ENCODE measurements at regions not wholly inside any gene's neighbourhood (a gene's known extent, or its start where the extent isn't known, plus 50 kb on each side); places are given as distances from the start of the nearest gene placed in this dataset.

- H3K27me3 ChIP-seq (ENCODE audit: control insufficient read depth in 1 of 2, insufficient read depth in 2 of 2, low read length in 2 of 2), result no peaks in the 10 kb centered on the region
- H3K36me3 ChIP-seq (ENCODE audit: insufficient read depth, low read length), result no peaks in the 10 kb centered on the region
- no peak overlapping the region for H3K27ac ChIP-seq (ENCODE audit: low read depth, low read length)
- H3K4me1 ChIP-seq (ENCODE audit: insufficient read depth, low read length), result no peaks in the 10 kb centered on the region
- no peaks in the 10 kb centered on the region for H3K9me3 ChIP-seq (ENCODE audit: low read length)
- H3K9ac ChIP-seq (ENCODE audit: low read length), result no peak overlapping the region
- H3K4me3 ChIP-seq (ENCODE audit: low read depth in 1 of 2, low read length in 2 of 2), result no peak overlapping the region
Observed at GRCh38 chr2:62430146-62430545, 75.8 kb downstream of the TMEM17 start.

GRCh38 chr2:62427146-62427545 is 78.8 kb downstream of the TMEM17 start:
- no peak overlapping the region for H3K27ac ChIP-seq (ENCODE audit: low read depth, low read length)
- no peak overlapping the region for H3K9ac ChIP-seq (ENCODE audit: low read length)
- H3K4me1 ChIP-seq (ENCODE audit: insufficient read depth, low read length), result no peaks in the 10 kb centered on the region
- no peaks in the 10 kb centered on the region for H3K9me3 ChIP-seq (ENCODE audit: low read length)
- no peaks in the 10 kb centered on the region for H3K27me3 ChIP-seq (ENCODE audit: control insufficient read depth in 1 of 2, insufficient read depth in 2 of 2, low read length in 2 of 2)
- H3K4me3 ChIP-seq (ENCODE audit: low read depth in 1 of 2, low read length in 2 of 2), result no peak overlapping the region
- no peaks in the 10 kb centered on the region for H3K36me3 ChIP-seq (ENCODE audit: insufficient read depth, low read length)

GRCh38 chr2:62426154-62426912 is 79.7 kb downstream of the TMEM17 start:
- no peaks in the 10 kb centered on the region for H3K27me3 ChIP-seq (ENCODE audit: control insufficient read depth in 1 of 2, insufficient read depth in 2 of 2, low read length in 2 of 2)
- no peaks in the 10 kb centered on the region for H3K4me1 ChIP-seq (ENCODE audit: insufficient read depth, low read length)
- H3K9me3 ChIP-seq (ENCODE audit: low read length), result no peaks in the 10 kb centered on the region
- no peaks in the 10 kb centered on the region for H3K36me3 ChIP-seq (ENCODE audit: insufficient read depth, low read length)
- H3K4me3 ChIP-seq (ENCODE audit: low read depth in 1 of 2, low read length in 2 of 2), result no peak overlapping the region
- H3K27ac ChIP-seq (ENCODE audit: low read depth, low read length), result no peak overlapping the region
- H3K9ac ChIP-seq (ENCODE audit: low read length), result no peak overlapping the region

- H3K9ac ChIP-seq (ENCODE audit: low read length), result no peak overlapping the region
- H3K27ac ChIP-seq (ENCODE audit: low read depth, low read length), result no peak overlapping the region
- no peak overlapping the region for H3K4me3 ChIP-seq (ENCODE audit: low read depth in 1 of 2, low read length in 2 of 2)
- H3K9me3 ChIP-seq (ENCODE audit: low read length), result no peaks in the 10 kb centered on the region
- H3K27me3 ChIP-seq (ENCODE audit: control insufficient read depth in 1 of 2, insufficient read depth in 2 of 2, low read length in 2 of 2), result no peaks in the 10 kb centered on the region
- no peaks in the 10 kb centered on the region for H3K4me1 ChIP-seq (ENCODE audit: insufficient read depth, low read length)
- H3K36me3 ChIP-seq (ENCODE audit: insufficient read depth, low read length), result no peaks in the 10 kb centered on the region
Observed at GRCh38 chr2:62425684-62426083, 80.3 kb downstream of the TMEM17 start.

- no peaks in the 10 kb centered on the region for H3K4me1 ChIP-seq (ENCODE audit: insufficient read depth, low read length)
- no peaks in the 10 kb centered on the region for H3K27me3 ChIP-seq (ENCODE audit: control insufficient read depth in 1 of 2, insufficient read depth in 2 of 2, low read length in 2 of 2)
- no peak overlapping the region for H3K27ac ChIP-seq (ENCODE audit: low read depth, low read length)
- H3K9ac ChIP-seq (ENCODE audit: low read length), result no peak overlapping the region
- H3K9me3 ChIP-seq (ENCODE audit: low read length), result no peaks in the 10 kb centered on the region
- H3K4me3 ChIP-seq (ENCODE audit: low read depth in 1 of 2, low read length in 2 of 2), result no peak overlapping the region
- H3K36me3 ChIP-seq (ENCODE audit: insufficient read depth, low read length), result no peaks in the 10 kb centered on the region
Observed at GRCh38 chr2:62424899-62425298, 81.1 kb downstream of the TMEM17 start.

- no peak overlapping the region for H3K4me3 ChIP-seq (ENCODE audit: low read depth in 1 of 2, low read length in 2 of 2)
- H3K9ac ChIP-seq (ENCODE audit: low read length), result no peak overlapping the region
- no peaks in the 10 kb centered on the region for H3K4me1 ChIP-seq (ENCODE audit: insufficient read depth, low read length)
- H3K27ac ChIP-seq (ENCODE audit: low read depth, low read length), result no peak overlapping the region
- H3K27me3 ChIP-seq (ENCODE audit: control insufficient read depth in 1 of 2, insufficient read depth in 2 of 2, low read length in 2 of 2), result no peaks in the 10 kb centered on the region
- no peaks in the 10 kb centered on the region for H3K36me3 ChIP-seq (ENCODE audit: insufficient read depth, low read length)
- H3K9me3 ChIP-seq (ENCODE audit: low read length), result no peaks in the 10 kb centered on the region
Observed at GRCh38 chr2:62423883-62424458, 82.0 kb downstream of the TMEM17 start.

GRCh38 chr2:62423235-62423634 is 82.8 kb downstream of the TMEM17 start:
- Histone ChIP-seq H3K4me3 (ENCODE audit: low read depth in 1 of 2, low read length in 2 of 2) (no peak overlapping the region), H3K4me1 (ENCODE audit: insufficient read depth, low read length) (no peaks in the 10 kb centered on the region), H3K36me3 (ENCODE audit: insufficient read depth, low read length) (no peaks in the 10 kb centered on the region), H3K9me3 (ENCODE audit: low read length) (no peaks in the 10 kb centered on the region), H3K9ac (ENCODE audit: low read length) (no peak overlapping the region), H3K27ac (ENCODE audit: low read depth, low read length) (no peak overlapping the region), H3K27me3 (ENCODE audit: control insufficient read depth in 1 of 2, insufficient read depth in 2 of 2, low read length in 2 of 2) (no peaks in the 10 kb centered on the region)

GRCh38 chr2:62415518-62415917 is 90.5 kb downstream of the TMEM17 start:
- Histone ChIP-seq H3K4me3 (ENCODE audit: low read depth in 1 of 2, low read length in 2 of 2) (no peak overlapping the region), H3K27ac (ENCODE audit: low read depth, low read length) (no peak overlapping the region)

GRCh38 chr2:62415019-62415431 is 91.0 kb downstream of the TMEM17 start:
- Histone ChIP-seq H3K36me3 (ENCODE audit: insufficient read depth, low read length) (no peaks in the 10 kb centered on the region), H3K9me3 (ENCODE audit: low read length) (no peaks in the 10 kb centered on the region), H3K27me3 (ENCODE audit: control insufficient read depth in 1 of 2, insufficient read depth in 2 of 2, low read length in 2 of 2) (no peaks in the 10 kb centered on the region), H3K27ac (ENCODE audit: low read depth, low read length) (no peak overlapping the region), H3K9ac (ENCODE audit: low read length) (no peak overlapping the region), H3K4me1 (ENCODE audit: insufficient read depth, low read length) (peaks cover 20% of the 10 kb centered on the region), H3K4me3 (ENCODE audit: low read depth in 1 of 2, low read length in 2 of 2) (no peak overlapping the region)

More at GRCh38 chr2:62415518-62415917, 90.5 kb downstream of the TMEM17 start:
- Histone ChIP-seq H3K9me3 (ENCODE audit: low read length) (no peaks in the 10 kb centered on the region), H3K9ac (ENCODE audit: low read length) (no peak overlapping the region), H3K27me3 (ENCODE audit: control insufficient read depth in 1 of 2, insufficient read depth in 2 of 2, low read length in 2 of 2) (no peaks in the 10 kb centered on the region), H3K36me3 (ENCODE audit: insufficient read depth, low read length) (no peaks in the 10 kb centered on the region), H3K4me1 (ENCODE audit: insufficient read depth, low read length) (peaks cover 15% of the 10 kb centered on the region)

- Histone ChIP-seq H3K4me3 (ENCODE audit: low read depth in 1 of 2, low read length in 2 of 2) (no peak overlapping the region), H3K27me3 (ENCODE audit: control insufficient read depth in 1 of 2, insufficient read depth in 2 of 2, low read length in 2 of 2) (no peaks in the 10 kb centered on the region), H3K9ac (ENCODE audit: low read length) (no peak overlapping the region), H3K9me3 (ENCODE audit: low read length) (no peaks in the 10 kb centered on the region), H3K27ac (ENCODE audit: low read depth, low read length) (no peak overlapping the region), H3K36me3 (ENCODE audit: insufficient read depth, low read length) (no peaks in the 10 kb centered on the region), H3K4me1 (ENCODE audit: insufficient read depth, low read length) (peaks cover 28% of the 10 kb centered on the region)
Observed at GRCh38 chr2:62413116-62413663, 92.8 kb downstream of the TMEM17 start.

- H3K27me3 ChIP-seq (ENCODE audit: control insufficient read depth in 1 of 2, insufficient read depth in 2 of 2, low read length in 2 of 2), result no peaks in the 10 kb centered on the region
- H3K4me3 ChIP-seq (ENCODE audit: low read depth in 1 of 2, low read length in 2 of 2), result no peak overlapping the region
- H3K9ac ChIP-seq (ENCODE audit: low read length), result no peak overlapping the region
- no peaks in the 10 kb centered on the region for H3K36me3 ChIP-seq (ENCODE audit: insufficient read depth, low read length)
- peaks cover 31% of the 10 kb centered on the region for H3K4me1 ChIP-seq (ENCODE audit: insufficient read depth, low read length)
- no peak overlapping the region for H3K27ac ChIP-seq (ENCODE audit: low read depth, low read length)
- no peaks in the 10 kb centered on the region for H3K9me3 ChIP-seq (ENCODE audit: low read length)
Observed at GRCh38 chr2:62412347-62412742, 93.7 kb downstream of the TMEM17 start.

All from muscle layer of colon (tissue), 2 donors.